Esophagus muscularis mucosa (tissue), 3 donors: ENCODE measurements at regions not wholly inside any gene's neighbourhood (a gene's known extent, or its start where the extent isn't known, plus 50 kb on each side); places are given as distances from the start of the nearest gene placed in this dataset.

Source experiments
- CTCF ChIP-seq, 3 experiments: fragments of 200-600 bp in 2 of 3; fragments of 450-650 bp in 1 of 3; sonication (generic) in 2 of 3; IDR thresholded peaks; one replicate each; pipeline ENCODE4 v1.5.1; 2017 to 2019; ENCODE audit warnings: antibody characterized with exemption in 3 of 3, mild to moderate bottlenecking in 2 of 3, moderate library complexity in 1 of 3
- POLR2A ChIP-seq: fragments of 450-650 bp; IDR thresholded peaks from one replicate; pipeline ENCODE4 v1.6.1; 2017; ENCODE audit warnings: antibody characterized with exemption, moderate library complexity, mild to moderate bottlenecking, low read depth
- POLR2AphosphoS5 ChIP-seq, 2 donors: sonication (generic); formaldehyde crosslinking; IDR thresholded peaks; one replicate each; pipeline ENCODE4 v1.6.1; 2017; ENCODE audit warnings: antibody characterized with exemption in 2 of 2

- TF ChIP-seq POLR2A (no peak), POLR2AphosphoS5 (IDR thresholded peaks at IDR 0.05) (no peak), CTCF (IDR thresholded peaks at IDR 0.05) (no peak)
These were observed 850.2 kb upstream of the NUDT12 start for GRCh38 chr5:104412649-104413240.
